ENCODE measurements at regions not wholly inside any gene's neighbourhood (a gene's known extent, or its start where the extent isn't known, plus 50 kb on each side); places are given as distances from the start of the nearest gene placed in this dataset.
A peak's percentile ranks its signal among the peaks of the same experiment; 100 is the strongest.

- no peak overlapping the region for H2BK5ac ChIP-seq (ENCODE audit: low read depth, low read length)
- H2AFZ ChIP-seq (ENCODE audit: low read length) = no peak overlapping the region
- WGBS, 2 experiments (ENCODE audit: extremely low coverage in 1 of 2, insufficient coverage in 1 of 2, insufficient read length in 1 of 2, insufficient replicate concordance in 2 of 2, low coverage in 1 of 2, low lambda C conversion rate in 2 of 2, missing lambda C conversion rate in 1 of 2) = 86% methylated on average over 4 of the region's 4 CpGs; no CpG with 5 or more reads in 1 of the 2 experiments
- H3K9me3 ChIP-seq (ENCODE audit: insufficient read depth in 2 of 2, low read depth in 1 of 2, low read length in 1 of 2) = no peaks in the 10 kb centered on the region
- no peak overlapping the region for H2BK20ac ChIP-seq (ENCODE audit: low read length)
- H3K4me3 ChIP-seq (ENCODE audit: extremely low read depth in 1 of 4, insufficient read depth in 2 of 4, low read depth in 3 of 4, low read length in 4 of 4) = no peak overlapping the region
- no peak overlapping the region for H3K18ac ChIP-seq (ENCODE audit: extremely low read depth, low read length)
- no peaks in the 10 kb centered on the region; a peak in 1 of 7 replicates for H3K27me3 ChIP-seq (replicated peaks in 1 of 4; ENCODE audit: control insufficient read depth in 3 of 4, extremely low read depth in 1 of 4, insufficient read depth in 3 of 4, low read length in 3 of 4)
- DNase-seq (ENCODE audit: low read depth in 1 of 2, low spot score in 2 of 2) (no peak), FAIRE-seq (no peak)
- no peak overlapping the region for H3K23ac ChIP-seq (ENCODE audit: insufficient read length)
- H3K4ac ChIP-seq (replicated peaks; ENCODE audit: insufficient read length, low read depth, low read length) = no peak overlapping the region
- no peak overlapping the region for H2BK120ac ChIP-seq (replicated peaks; ENCODE audit: low read depth, low read length)
- H3K4me2 ChIP-seq (ENCODE audit: insufficient read depth in 1 of 2, low read depth in 2 of 2, low read length in 2 of 2) = no peak overlapping the region
- TF ChIP-seq TCF12 (IDR thresholded peaks at IDR 0.05; ENCODE audit: low read depth, low read length) (no peak), CEBPB (IDR thresholded peaks at IDR 0.05; ENCODE audit: low read depth, low read length) (peak; percentile 88)
- no peak overlapping the region for H3K14ac ChIP-seq (ENCODE audit: insufficient read length)
- no peaks in the 10 kb centered on the region for H3K36me3 ChIP-seq (ENCODE audit: control insufficient read depth in 2 of 4, insufficient read depth in 4 of 4, low read length in 3 of 4)
- no peak overlapping the region for H2BK15ac ChIP-seq (ENCODE audit: low read length)
- ChIA-PET POLR2A (ENCODE audit: partially characterized antibody) (no interaction called here), CTCF (ENCODE audit: partially characterized antibody) (interaction anchor here (0.6 to 1.6 kb wide), 5 partner anchors 9 to 589 kb away, joined by 3 to 6 read pairs (median 4); no protein-coding TSS in a partner anchor)
- H3K79me1 ChIP-seq (ENCODE audit: low read depth, low read length) = no peaks in the 10 kb centered on the region
- H4K8ac ChIP-seq (ENCODE audit: extremely low read depth, insufficient read depth, low read length) = no peak overlapping the region
- no peak overlapping the region for H2AK5ac ChIP-seq (ENCODE audit: low read depth, low read length)
- no peak overlapping the region for H4K91ac ChIP-seq (replicated peaks; ENCODE audit: insufficient read length, low read length)
- H3K9ac ChIP-seq (replicated peaks in 1 of 4; ENCODE audit: extremely low read depth in 1 of 4, low read depth in 3 of 4, low read length in 3 of 4) = no peak overlapping the region
- H3K23me2 ChIP-seq (ENCODE audit: low read depth, low read length) = no peaks in the 10 kb centered on the region
- no peak overlapping the region for H3K27ac ChIP-seq (ENCODE audit: low read depth, low read length)
- H3K4me1 ChIP-seq (replicated peaks in 1 of 4; ENCODE audit: control insufficient read depth in 3 of 4, insufficient read depth in 4 of 4, low read length in 3 of 4) = no peaks in the 10 kb centered on the region; a peak in 2 of 7 replicates
- no peak overlapping the region for H2BK12ac ChIP-seq (ENCODE audit: low read depth, low read length)
- no peaks in the 10 kb centered on the region for H3K79me2 ChIP-seq (ENCODE audit: control insufficient read depth in 1 of 2, insufficient read depth in 2 of 2, low read length in 2 of 2)
- H3K56ac ChIP-seq (replicated peaks; ENCODE audit: insufficient read length, low read depth, low read length) = no peak overlapping the region
- H4K20me1 ChIP-seq (replicated peaks in 1 of 2; ENCODE audit: control insufficient read depth in 1 of 2, insufficient read depth in 2 of 2, low read length in 2 of 2) = no peaks in the 10 kb centered on the region
- H4K5ac ChIP-seq (ENCODE audit: insufficient read length, low read depth, low read length) = no peak overlapping the region
These were observed 371.9 kb downstream of the HS3ST3B1 start for GRCh38 chr17:14672830-14673229.

Data from H1 (cell line).